ENCODE measurements at regions not wholly inside any gene's neighbourhood (a gene's known extent, or its start where the extent isn't known, plus 50 kb on each side); places are given as distances from the start of the nearest gene placed in this dataset.
"Not testable (repeated sequence)": the region's sequence is repeated elsewhere in the genome, so short reads cannot be mapped to it uniquely, and the experiment has no call there.

- H3K56ac ChIP-seq (ENCODE audit: insufficient read length, low read depth, low read length): no peak overlapping the region
- no peak overlapping the region for H2AFZ ChIP-seq (ENCODE audit: low read length)
- no peak overlapping the region for H3K4me2 ChIP-seq (ENCODE audit: insufficient read depth, insufficient read length, low read length)
- H2BK120ac ChIP-seq (ENCODE audit: low read depth, low read length, poor library complexity, severe bottlenecking): no peak overlapping the region
- H3K4me1 ChIP-seq (ENCODE audit: insufficient read depth, low read length): no peaks in the 10 kb centered on the region
- Mint-ChIP-seq H3K9me3 (peaks cover 0 to 2% of the 10 kb centered on the region in 2 experiments; a peak in 1 of 5 replicates), H3K4me1 (no peaks in the 10 kb centered on the region), H3K4me3 (no peak overlapping the region), H3K36me3 (ENCODE audit: insufficient read depth in 1 of 3, low read depth in 3 of 3) (peaks cover 0 to 4% (median 0%) of the 10 kb centered on the region in 3 experiments; a peak in 2 of 7 replicates), H3K27me3 (ENCODE audit: low read depth) (no peaks in the 10 kb centered on the region), H3K27ac (no peak overlapping the region)
- no peak overlapping the region for H2BK20ac ChIP-seq (ENCODE audit: low read depth, low read length, poor library complexity, severe bottlenecking)
- no peak overlapping the region for H4K8ac ChIP-seq (replicated peaks; ENCODE audit: insufficient read length, low read depth, low read length)
- no peak for TF ChIP-seq CTCF (conservative IDR thresholded peaks at IDR 0.05)
- H4K5ac ChIP-seq (ENCODE audit: insufficient read length, low read depth, low read length): no peak overlapping the region
- DNase-seq: no peak
- H3K9ac ChIP-seq (ENCODE audit: extremely low read depth, insufficient read length, low read length): no peak overlapping the region
- no peak overlapping the region for H3T11ph ChIP-seq (ENCODE audit: low read length)
- H2BK12ac ChIP-seq (ENCODE audit: insufficient read length, low read depth, low read length): no peak overlapping the region
- no peaks in the 10 kb centered on the region for H3K23me2 ChIP-seq (ENCODE audit: insufficient read length, low read depth, low read length, poor library complexity, severe bottlenecking)
- no peaks in the 10 kb centered on the region for H3K79me1 ChIP-seq (ENCODE audit: insufficient read depth, low read depth, low read length, poor library complexity, severe bottlenecking)
- no peak overlapping the region for H3K23ac ChIP-seq (ENCODE audit: insufficient read length, low read depth, low read length)
- H4K20me1 ChIP-seq (ENCODE audit: control insufficient read depth, insufficient read depth, insufficient read length): no peaks in the 10 kb centered on the region
- H3K4ac ChIP-seq (ENCODE audit: low read depth, low read length): no peak overlapping the region
- H3K27me3 ChIP-seq (ENCODE audit: insufficient read depth, low read length): no peaks in the 10 kb centered on the region
- H3K14ac ChIP-seq (ENCODE audit: insufficient read depth, low read length): no peak overlapping the region
- no peak overlapping the region for H2AK5ac ChIP-seq (ENCODE audit: insufficient read length, low read length)
- no peak overlapping the region for H3K27ac ChIP-seq (ENCODE audit: insufficient read length, low read depth, low read length)
- H3K79me2 ChIP-seq (ENCODE audit: insufficient read depth, low read length): no peaks in the 10 kb centered on the region
- no peak overlapping the region for H2BK5ac ChIP-seq (ENCODE audit: insufficient read length, low read length)
- H3K18ac ChIP-seq (ENCODE audit: insufficient read length, low read depth, low read length): no peak overlapping the region
- no peak overlapping the region for H4K91ac ChIP-seq (ENCODE audit: insufficient read length, low read depth, low read length)
- H2BK15ac ChIP-seq (ENCODE audit: low read depth, low read length): no peak overlapping the region
- no peaks in the 10 kb centered on the region for H3K9me3 ChIP-seq (ENCODE audit: control insufficient read depth, low read depth, low read length)
- no CpG with 5 or more reads among the region's 6 CpGs for WGBS (ENCODE audit: extremely low coverage, insufficient read length, low lambda C conversion rate)
Observed at GRCh38 chr21:15472108-15473040, 257.4 kb upstream of the USP25 start.

GRCh38 chr21:15477773-15478172 is 252.0 kb upstream of the USP25 start:
- H3K36me3 Mint-ChIP-seq (ENCODE audit: insufficient read depth in 1 of 3, low read depth in 3 of 3); H2AK5ac ChIP-seq (ENCODE audit: insufficient read length, low read length); H3K4me1 Mint-ChIP-seq; H3K4me3 Mint-ChIP-seq; H2AFZ ChIP-seq (ENCODE audit: low read length); H2BK120ac ChIP-seq (ENCODE audit: low read depth, low read length, poor library complexity, severe bottlenecking); H3K18ac ChIP-seq (ENCODE audit: insufficient read length, low read depth, low read length); H3K79me1 ChIP-seq (ENCODE audit: insufficient read depth, low read depth, low read length, poor library complexity, severe bottlenecking); H4K8ac ChIP-seq (replicated peaks; ENCODE audit: insufficient read length, low read depth, low read length); H2BK12ac ChIP-seq (ENCODE audit: insufficient read length, low read depth, low read length); H3K9me3 Mint-ChIP-seq; H3K4me1 ChIP-seq (ENCODE audit: insufficient read depth, low read length); H3K79me2 ChIP-seq (ENCODE audit: insufficient read depth, low read length); H3K9ac ChIP-seq (ENCODE audit: extremely low read depth, insufficient read length, low read length); H3K4me2 ChIP-seq (ENCODE audit: insufficient read depth, insufficient read length, low read length); H3T11ph ChIP-seq (ENCODE audit: low read length); DNase-seq; H3K4ac ChIP-seq (ENCODE audit: low read depth, low read length); H4K91ac ChIP-seq (ENCODE audit: insufficient read length, low read depth, low read length); H4K20me1 ChIP-seq (ENCODE audit: control insufficient read depth, insufficient read depth, insufficient read length); H2BK5ac ChIP-seq (ENCODE audit: insufficient read length, low read length); H4K5ac ChIP-seq (ENCODE audit: insufficient read length, low read depth, low read length); H2BK15ac ChIP-seq (ENCODE audit: low read depth, low read length); H3K27ac Mint-ChIP-seq; H2BK20ac ChIP-seq (ENCODE audit: low read depth, low read length, poor library complexity, severe bottlenecking); H3K14ac ChIP-seq (ENCODE audit: insufficient read depth, low read length); H3K23me2 ChIP-seq (ENCODE audit: insufficient read length, low read depth, low read length, poor library complexity, severe bottlenecking); H3K9me3 ChIP-seq (ENCODE audit: control insufficient read depth, low read depth, low read length); H3K27ac ChIP-seq (ENCODE audit: insufficient read length, low read depth, low read length); H3K27me3 Mint-ChIP-seq (ENCODE audit: low read depth); H3K23ac ChIP-seq (ENCODE audit: insufficient read length, low read depth, low read length); H3K56ac ChIP-seq (ENCODE audit: insufficient read length, low read depth, low read length); H3K27me3 ChIP-seq (ENCODE audit: insufficient read depth, low read length): not testable (repeated sequence)
- no CpG with 5 or more reads among the region's 3 CpGs for WGBS (ENCODE audit: extremely low coverage, insufficient read length, low lambda C conversion rate)
